HG02763 (cell line): ENCODE measurements at regions not wholly inside any gene's neighbourhood (a gene's known extent, or its start where the extent isn't known, plus 50 kb on each side); places are given as distances from the start of the nearest gene placed in this dataset.
"Not testable (repeated sequence)": the region's sequence is repeated elsewhere in the genome, so short reads cannot be mapped to it uniquely, and the experiment has no call there.

Experiments used
- ATAC-seq: cut with Tn5 transposase; IDR thresholded peaks from one replicate; pipeline ENCODE4 v1.9.1; 2021; ENCODE audit warnings: mild to moderate bottlenecking, moderate library complexity; ENCODE audit not compliant: unreplicated experiment

DNA sequence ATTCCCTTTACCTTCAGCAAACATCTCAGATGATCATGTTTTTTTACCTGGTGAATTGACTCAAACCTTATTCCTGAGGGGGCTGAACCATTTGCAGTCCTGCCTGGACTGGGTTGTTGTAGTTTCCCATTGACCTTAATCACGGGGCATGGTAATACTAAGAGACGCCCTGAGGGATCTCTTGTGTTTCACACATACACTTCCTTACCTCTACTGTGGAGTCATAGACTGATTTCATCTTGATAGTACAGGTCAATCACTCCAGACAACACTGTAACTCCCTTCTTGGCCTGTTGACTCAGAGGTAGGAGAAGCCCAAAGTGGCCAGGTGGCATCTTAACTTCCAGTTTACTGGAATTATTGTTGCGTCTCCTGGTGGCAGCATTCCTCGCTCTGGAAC lies 1064.0 kb upstream of the PCDH10 start:
- no peak for ATAC-seq

DNA sequence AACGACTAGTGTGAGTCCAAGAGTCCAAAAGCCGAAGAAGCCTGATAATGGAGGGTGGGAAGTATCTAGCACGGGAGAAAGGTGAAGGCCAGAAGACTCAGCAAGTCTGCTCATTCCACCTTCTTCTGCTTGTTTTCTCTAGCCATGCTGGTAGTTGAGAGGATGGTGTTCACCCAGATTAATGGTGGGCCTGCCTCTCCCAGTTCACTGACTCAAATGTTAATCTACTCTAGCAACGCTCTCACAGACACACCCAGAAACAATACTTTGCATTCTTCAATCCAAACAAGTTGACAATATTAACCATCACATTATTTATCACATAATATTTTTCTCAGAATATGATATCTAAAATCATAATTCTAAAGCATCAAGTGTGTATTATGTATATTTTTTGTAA lies 1055.1 kb upstream of the PCDH10 start:
- ATAC-seq = no peak

DNA sequence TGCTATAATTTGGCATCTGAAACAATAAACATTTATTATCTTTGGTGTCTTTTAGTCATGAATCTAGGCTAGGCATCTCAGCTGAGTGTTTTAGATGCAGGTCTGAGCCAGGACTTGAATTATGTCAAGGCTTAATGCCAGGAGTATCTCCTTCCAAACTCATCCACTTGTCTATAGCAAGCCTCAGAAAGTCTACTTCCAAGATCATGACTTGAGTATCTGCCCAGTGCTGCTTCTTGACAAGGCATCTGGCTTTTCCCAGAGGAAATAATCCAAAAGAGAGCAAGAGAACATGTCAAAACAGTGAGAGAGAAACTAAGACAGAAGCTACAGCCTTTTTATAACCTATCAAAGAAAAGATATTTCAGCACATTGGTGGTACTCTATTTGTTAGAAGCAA lies 1052.1 kb upstream of the PCDH10 start:
- ATAC-seq = no peak

DNA sequence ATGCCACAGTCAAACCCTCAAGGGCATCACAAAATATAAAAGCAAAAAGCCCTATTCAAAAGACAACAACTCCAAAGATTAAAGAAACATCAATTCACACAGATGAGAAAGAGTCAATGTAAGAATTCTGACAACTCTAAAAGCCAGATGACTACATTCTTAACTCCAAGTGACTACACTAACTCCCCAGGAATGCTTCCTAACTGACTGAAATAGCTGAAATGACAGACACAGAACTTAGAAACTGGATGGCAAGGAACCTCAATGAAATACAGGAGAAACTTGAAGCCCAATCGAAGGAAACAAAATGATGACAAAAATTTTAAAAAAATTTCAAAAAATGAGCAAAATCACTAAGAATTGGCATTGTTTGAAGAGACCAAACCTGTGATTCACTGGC lies 1047.6 kb upstream of the PCDH10 start:
- ATAC-seq = no peak

DNA sequence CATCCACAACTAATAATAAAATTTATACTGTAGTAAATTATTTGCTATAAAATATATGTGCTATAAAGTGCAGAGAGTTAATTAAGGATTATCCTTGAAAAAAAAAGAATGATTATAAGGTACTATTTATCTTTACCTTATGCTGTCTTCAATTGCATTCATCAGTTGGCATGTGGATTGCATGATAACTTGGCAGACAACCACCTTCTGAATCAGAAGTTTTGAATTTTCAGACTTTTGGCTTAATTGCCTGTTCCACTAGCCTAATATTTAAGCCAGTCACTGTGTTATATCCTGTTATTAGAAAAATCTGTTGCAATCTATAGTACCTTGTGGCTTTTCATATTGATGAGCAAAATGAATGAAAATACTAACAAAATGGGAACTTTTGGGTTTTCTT lies 1040.3 kb upstream of the PCDH10 start:
- ATAC-seq = no peak

DNA sequence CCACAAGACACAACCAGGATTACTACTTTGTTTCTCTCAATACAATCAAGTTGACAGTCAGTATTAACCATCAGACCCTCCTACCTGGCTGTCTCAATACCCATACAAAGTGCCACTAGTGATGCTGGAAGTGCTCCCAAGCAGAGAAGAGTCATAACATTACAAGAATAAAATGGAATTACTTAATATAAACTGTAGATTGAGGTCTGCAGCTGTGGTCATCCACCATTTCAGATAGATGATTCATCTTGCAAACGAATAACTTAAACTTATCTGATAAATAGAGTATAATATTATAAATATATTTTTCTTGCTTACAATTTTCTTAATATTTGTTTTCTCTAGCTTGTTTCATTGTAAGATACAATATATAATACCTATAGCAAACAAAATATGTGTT lies 1034.2 kb upstream of the PCDH10 start:
- no peak for ATAC-seq

DNA sequence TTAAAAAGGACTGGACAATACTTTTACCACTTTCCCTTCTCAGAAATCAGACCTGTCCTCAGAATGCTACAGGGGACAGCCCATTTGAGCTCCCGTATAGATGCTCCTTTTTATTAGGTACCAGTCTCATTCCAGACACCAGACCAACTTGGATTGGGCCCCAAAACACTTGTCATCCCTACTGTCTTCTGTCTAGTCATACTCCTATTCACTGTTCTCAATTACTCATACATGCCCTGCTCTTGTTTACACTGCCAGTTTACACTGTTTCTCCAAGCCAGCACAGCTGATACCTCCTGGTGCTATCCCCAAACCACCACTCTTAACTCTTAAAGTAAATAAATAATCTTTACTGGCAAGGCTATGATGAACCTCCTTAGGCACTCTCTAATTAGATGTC lies 1026.4 kb upstream of the PCDH10 start:
- ATAC-seq = not testable (repeated sequence)

DNA sequence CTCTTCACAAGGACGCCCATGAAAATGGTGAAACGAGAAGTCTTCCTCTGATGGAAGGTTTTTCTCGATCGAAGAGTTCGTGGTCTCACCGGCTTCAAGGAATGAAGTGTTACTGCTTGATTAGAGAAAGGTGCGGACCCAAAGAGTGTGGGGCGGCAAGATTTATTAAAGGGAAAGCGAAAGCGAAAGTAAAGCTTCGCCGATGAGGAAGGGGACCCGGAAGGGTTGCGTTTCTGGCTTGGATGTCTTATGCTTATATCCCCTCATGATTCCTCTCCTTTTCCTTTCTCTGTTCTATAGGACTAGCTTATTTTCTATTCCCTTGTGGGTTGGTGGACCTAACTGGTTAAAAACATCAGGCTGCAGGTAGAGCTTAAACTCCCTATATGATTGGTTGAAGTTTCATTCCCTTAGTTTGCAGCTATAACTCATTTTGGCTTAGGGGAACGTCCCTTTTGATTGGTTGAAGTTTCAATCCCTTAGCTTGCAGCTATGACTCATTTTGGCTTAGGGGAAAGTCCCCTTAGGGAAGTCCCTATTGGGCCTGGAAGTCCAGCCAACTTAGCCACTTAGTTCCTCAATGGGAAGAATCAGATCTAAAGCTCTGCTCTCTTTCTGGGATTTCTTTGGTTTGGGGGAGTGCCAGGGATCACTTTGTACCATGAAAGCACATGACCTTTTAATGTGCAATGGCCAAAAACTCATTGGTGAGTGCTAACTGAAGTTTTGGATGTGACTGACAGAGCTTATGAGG lies 1025.0 kb upstream of the PCDH10 start:
- peak; percentile 50 for ATAC-seq

DNA sequence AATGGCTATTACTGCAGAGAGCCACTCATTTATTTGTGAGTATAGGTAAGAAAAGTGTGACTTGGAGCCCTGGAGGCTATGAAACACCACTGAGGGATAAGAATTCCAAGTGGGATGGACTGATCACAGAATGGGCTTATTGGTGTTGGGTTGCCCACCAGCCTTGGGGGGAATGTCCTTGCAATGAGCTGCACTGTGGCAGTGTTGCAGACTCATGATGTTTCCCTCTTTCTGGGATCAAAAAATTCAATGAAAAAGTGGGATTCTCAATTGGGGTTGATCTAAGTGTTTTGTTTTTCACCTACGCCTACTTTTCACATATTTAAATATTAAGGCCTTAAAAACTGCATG lies 1024.5 kb upstream of the PCDH10 start:
- ATAC-seq = no peak

DNA sequence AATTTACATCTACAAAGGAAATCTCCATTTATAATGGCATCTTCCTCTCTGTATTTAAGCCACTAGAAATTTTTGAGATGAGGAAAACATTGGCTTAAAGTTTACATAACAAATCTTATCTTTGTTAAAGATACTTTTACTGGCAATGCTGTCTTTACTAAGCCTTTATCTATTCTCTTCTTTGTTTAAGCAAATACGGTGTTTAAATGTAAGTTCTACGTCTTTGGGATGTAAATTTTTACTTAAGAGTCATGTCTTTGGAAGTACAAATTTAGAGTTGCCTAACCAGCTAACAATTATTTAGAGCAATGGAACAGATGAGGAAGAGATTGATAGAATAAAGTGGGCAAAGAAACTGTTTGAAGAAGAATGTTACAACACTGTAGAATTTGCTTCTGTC lies 1024.0 kb upstream of the PCDH10 start:
- ATAC-seq = no peak

DNA sequence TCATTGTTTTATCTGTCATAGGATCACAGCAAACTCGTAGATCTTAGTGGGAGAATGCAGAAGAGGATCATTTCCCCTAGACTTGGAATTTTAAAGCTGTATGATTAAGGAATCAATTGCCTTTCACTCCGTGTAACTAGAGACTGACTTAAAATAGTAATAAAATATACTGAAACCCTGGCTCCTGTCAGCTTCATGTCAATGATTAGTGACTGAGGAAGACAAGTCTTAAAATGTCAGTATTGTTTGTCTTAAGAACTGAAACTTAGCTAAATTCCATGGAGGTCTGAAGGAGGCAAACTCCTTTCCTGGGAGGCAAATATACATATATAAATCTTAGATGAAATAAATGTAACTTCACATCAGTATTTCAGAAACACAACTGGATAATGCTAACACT lies 1016.7 kb upstream of the PCDH10 start:
- ATAC-seq = no peak

DNA sequence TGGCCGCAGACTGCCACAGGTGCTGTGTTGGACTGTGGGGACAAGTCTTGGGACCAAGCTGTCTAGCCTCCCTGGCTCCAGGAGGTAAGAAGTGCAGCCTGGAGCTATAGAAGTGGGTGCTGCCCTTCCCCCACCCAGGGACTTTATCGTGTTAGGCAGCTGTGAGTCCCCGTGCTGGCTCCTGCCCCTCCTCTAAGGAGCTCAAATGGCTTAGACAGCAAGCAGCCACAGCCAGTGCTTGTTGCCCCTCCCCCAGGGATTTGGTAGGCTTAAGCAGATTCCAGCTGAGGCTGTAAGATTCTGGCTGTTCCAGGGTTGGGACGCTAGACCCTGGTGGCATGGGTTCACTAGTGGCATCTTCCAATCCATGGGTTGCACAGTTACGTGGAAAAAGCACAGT lies 979.4 kb upstream of the PCDH10 start:
- no peak for ATAC-seq

DNA sequence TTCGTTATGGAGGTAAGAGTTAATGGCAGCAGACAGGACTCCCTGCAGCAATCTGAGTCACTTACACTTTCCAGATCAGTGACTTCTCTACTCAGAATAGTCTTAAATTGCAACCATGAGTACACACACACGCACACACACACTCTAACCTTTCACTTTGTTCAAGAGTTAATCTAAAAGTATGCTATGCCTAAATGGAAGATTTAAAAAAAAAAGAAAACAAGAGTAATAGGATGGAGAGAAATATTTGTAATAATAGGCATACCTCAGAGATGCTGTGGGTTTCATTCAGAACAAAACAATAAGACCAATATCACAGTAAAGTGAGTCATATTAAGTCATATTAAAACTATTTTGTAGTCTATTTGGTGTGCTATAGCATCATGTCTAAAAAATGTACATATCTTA lies 969.1 kb upstream of the PCDH10 start:
- no peak for ATAC-seq

DNA sequence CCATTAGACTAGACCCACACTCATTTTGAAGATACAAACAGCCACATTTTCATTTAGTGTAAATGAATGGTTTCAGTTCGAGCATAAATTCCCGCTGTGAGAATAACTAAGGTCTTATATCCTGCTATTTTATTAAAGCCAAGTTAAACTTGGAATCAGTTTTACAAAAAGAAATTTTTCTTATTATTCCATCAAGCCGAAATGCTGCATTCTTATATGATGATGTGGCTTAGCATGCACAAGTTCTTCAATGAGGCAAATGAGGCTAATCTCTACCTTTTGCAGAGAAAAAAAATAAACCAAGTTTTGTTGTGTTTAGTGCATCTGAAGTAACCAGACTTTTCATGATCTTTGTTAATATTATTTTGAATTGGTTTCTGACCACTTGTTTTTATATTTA lies 953.9 kb upstream of the PCDH10 start:
- no peak for ATAC-seq

DNA sequence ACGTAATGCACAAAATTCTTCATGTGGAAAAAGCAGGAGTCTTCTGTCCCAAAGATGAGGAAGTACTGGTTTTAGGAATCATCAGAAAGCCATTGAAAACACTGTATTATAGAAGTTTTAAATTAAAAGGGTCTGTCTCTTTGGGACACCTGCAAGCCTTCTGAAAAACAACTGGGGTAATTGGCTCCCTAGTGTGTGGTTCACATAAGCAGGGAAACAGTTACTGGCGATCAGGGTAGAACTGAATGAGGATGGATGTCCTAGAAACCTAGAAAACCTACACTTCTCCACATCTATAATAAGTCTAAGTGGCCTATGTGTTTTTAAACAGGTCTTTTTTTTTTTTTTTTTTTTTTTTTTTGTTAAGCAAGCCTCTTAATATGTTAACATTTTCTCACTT lies 945.5 kb upstream of the PCDH10 start:
- ATAC-seq = no peak

DNA sequence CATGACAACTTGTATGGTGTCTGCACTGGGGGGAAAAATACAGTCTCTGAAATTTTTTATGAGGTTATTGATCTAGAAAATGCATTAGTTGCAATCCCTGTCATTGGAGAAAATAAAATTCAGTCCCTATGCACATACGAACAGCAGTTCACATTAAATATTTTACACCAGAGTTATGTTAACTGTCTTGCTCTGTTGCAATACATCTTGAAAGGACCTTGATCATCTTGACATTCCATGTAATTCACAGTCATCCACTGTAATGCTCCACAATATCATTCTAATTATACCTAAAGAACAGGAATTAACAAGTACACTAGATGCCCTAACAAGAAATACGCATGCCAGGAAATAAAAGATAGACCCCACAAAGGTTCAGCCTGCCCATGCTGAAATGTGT lies 934.6 kb upstream of the PCDH10 start:
- no peak for ATAC-seq

DNA sequence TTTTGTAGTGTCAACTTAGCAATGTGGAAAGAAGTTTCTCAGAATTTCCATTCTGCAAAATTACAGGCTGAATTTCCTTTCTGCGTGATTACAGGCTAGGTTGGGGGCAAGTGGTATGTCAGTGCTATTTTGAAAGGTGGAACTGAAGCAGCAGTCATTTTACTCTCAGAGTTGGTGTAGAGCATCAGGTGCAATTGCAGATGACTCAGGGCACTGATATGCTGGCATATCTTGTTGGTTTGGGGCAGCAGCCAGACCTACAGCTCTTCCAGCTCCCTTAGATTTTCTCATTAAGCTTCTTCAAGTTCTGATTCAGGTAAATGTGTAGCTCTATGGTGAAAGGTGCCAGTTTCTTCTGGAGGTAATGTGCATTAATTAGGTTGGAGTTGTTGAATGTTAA lies 930.7 kb upstream of the PCDH10 start:
- ATAC-seq = no peak

DNA sequence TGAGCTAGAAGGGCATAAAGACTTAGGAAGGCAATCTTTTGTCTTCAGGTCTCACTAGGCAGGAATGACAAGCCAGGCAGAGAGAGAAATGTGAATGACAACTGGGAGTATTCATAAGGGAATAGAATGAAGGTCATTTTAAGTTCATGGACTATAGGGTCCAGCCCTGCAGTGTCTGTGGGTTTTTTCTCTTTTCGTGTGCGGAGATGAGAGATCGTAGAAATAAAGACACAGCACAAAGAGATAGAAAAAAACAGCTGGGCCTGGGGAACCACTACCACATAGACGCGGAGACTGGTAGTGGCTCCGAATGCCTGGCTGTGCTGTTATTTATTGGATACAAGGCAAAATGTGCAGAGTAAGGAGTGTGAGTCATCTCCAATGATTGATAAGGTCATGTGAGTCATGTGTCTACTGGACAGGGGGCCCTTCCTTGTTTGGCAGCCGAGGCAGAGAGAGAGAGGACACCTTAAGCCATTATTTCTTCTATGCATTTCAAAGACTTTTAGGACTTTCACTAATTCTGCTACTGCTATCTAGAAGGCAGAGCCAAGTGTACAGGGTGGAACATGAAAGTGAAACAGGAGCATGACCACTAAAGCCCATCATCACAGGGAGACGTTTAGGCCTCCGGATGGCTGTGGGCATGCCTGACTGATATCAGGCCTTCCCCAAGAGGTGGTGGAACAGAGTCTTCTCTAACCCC lies 921.8 kb upstream of the PCDH10 start:
- no peak for ATAC-seq

DNA sequence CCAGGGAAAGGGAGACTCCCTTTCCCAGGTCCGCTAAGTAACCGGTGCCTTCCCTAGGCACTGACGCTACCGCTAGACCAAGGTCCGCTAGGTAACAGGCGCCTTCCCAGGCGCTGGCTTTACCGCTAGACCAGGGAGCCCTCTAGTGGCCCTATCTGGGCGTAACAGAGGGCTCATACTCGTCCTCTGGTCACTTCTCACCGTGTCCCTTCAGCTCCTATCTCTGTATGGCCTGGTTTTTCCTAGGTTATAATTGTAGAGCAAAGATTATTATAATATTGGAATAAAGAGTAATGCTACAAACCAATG lies 921.3 kb upstream of the PCDH10 start:
- ATAC-seq = not testable (repeated sequence)

DNA sequence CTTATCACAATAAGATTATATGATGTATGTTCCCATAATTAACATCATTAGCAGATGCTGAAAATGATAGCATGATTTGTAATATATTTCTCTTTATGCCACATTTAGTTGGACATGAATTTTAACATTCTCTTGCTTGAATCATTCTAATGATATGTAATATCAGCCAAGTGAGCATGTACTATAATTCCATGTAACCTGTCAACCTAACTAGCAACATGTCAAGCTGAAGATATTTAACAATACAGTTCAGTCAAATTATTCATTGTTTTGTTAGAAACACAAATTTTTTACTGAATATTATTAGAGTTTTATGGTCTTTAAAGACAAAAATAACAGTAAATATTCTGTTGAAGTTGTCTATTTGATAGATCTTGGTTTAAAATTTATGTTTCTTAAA lies 920.4 kb upstream of the PCDH10 start:
- ATAC-seq = no peak

DNA sequence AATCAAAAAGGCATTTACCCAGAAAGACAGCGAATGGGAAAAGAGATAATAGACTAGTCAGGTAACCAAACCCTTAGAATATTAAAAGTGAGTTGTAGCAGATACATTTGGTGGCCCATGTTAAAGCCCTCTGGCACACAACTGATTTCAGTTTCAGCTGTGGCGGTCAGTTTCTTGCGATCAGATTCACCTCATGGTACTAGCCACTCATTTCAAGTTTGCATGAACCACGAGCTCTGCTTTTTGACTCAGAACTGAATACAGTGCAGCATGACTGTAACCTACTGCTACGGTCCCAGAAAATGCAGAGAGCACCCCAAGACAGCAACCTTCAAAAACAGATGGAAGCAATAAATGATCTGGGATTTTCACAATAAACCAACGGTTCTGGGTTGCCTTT lies 919.1 kb upstream of the PCDH10 start:
- ATAC-seq = no peak

DNA sequence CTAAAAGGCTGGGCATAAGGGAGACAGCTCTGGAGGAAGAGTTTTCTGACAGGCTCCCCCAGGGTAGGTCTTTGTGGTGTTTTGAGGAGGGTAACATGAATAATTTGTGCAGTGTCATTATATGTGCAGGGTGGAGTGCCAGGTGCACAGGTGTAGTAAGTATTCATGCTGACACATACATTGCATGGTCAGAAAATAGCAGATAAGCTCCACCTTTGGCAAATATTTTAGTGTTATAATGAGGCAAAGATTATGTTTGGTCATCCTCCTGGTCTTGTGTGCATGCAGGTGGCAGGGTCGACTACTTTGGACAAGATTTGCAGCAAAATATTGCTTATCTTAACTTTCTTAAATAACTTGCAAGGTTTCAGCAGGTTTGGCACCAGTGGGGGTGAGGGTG lies 910.4 kb upstream of the PCDH10 start:
- ATAC-seq = no peak

DNA sequence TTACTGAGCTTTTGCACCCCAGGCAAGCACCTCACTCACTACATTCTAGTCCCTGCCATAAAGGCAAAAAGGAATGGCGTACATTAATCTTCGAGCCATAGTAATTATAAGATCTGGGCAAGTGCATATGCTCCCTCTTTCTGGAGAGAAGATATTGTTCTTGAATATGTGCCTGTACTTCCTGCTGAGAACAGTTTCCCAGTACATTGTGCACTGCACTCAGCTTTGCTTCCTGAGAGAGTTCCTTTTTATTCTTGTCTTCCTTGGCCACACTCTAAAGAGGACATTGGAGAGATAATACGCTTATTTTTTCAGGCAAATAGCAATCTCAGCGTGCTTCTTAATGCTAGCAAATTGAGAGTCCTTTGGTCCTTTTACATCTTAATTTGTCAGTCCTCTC lies 909.0 kb upstream of the PCDH10 start:
- no peak for ATAC-seq
